CD4-positive, CD25-positive, alpha-beta regulatory T cell (primary cell): ENCODE measurements at regions not wholly inside any gene's neighbourhood (a gene's known extent, or its start where the extent isn't known, plus 50 kb on each side); places are given as distances from the start of the nearest gene placed in this dataset.

Experiments used
- ATAC-seq, 2 donors: fragments of 150-1000 bp; cut with Tn5 transposase; one replicate each; pipeline ENCODE4 v1.10.0; 2021; ENCODE audit warnings: low read depth in 2 of 2, moderate number of reproducible peaks in 2 of 2, moderate library complexity in 1 of 2
- DNase-seq, 3 donors: peaks; one replicate each; pipeline versions ENCODE4 v3.0.0 to v3.0.0-alpha.2; 2012 to 2022; ENCODE audit warnings: mixed read lengths in 1 of 3
- H3K27ac ChIP-seq: one replicate; pipeline ENCODE4 v1.7.0; 2013; ENCODE audit warnings: mild to moderate bottlenecking, low read length; ENCODE audit not compliant: insufficient read depth, poor library complexity, severe bottlenecking
- H3K27me3 ChIP-seq: one replicate; pipeline ENCODE4 v1.7.0; 2013; ENCODE audit warnings: low read length; ENCODE audit not compliant: control insufficient read depth, insufficient read depth
- H3K36me3 ChIP-seq: one replicate; pipeline ENCODE4 v1.7.0; 2013; ENCODE audit warnings: mild to moderate bottlenecking, low read length, moderate library complexity; ENCODE audit not compliant: control insufficient read depth, insufficient read depth
- H3K4me1 ChIP-seq: 2 replicates; pipeline ENCODE4 v1.7.0; 2013; ENCODE audit warnings: mild to moderate bottlenecking, low read length; ENCODE audit not compliant: insufficient read depth, control insufficient read depth, poor library complexity, severe bottlenecking
- H3K4me3 ChIP-seq: one replicate; pipeline ENCODE4 v1.7.0; 2013; ENCODE audit warnings: low read depth, mild to moderate bottlenecking, low read length, moderate library complexity
- H3K9me3 ChIP-seq, 2 experiments: 1 replicate in 1 of 2; 2 replicates in 1 of 2; pipeline ENCODE4 v1.7.0; 2013; ENCODE audit warnings: low read length in 2 of 2, mild to moderate bottlenecking in 1 of 2, moderate library complexity in 1 of 2; ENCODE audit not compliant: control insufficient read depth in 2 of 2
- H3K27ac Mint-ChIP-seq, 3 donors: one replicate each; pipeline ENCODE4 v1.8.0; 2020 to 2022; ENCODE audit warnings: mild to moderate bottlenecking in 3 of 3, mixed read lengths in 3 of 3, moderate library complexity in 2 of 3
- H3K27me3 Mint-ChIP-seq: one replicate; pipeline ENCODE4 v1.8.0; 2022; ENCODE audit warnings: mild to moderate bottlenecking, mixed read lengths
- H3K36me3 Mint-ChIP-seq: one replicate; pipeline ENCODE4 v1.8.0; 2020; ENCODE audit warnings: mixed read lengths
- H3K4me1 Mint-ChIP-seq, 4 donors: one replicate each; pipeline ENCODE4 v1.8.0; 2020 to 2022; ENCODE audit warnings: mixed read lengths in 4 of 4, mild to moderate bottlenecking in 1 of 4
- H3K4me3 Mint-ChIP-seq, 4 donors: one replicate each; pipeline ENCODE4 v1.8.0; 2020 to 2022; ENCODE audit warnings: mild to moderate bottlenecking in 4 of 4, mixed read lengths in 4 of 4, moderate library complexity in 3 of 4
- H3K9me3 Mint-ChIP-seq, 7 donors: one replicate each; pipeline ENCODE4 v1.8.0; 2020 to 2022; ENCODE audit warnings: mixed read lengths in 7 of 7, mild to moderate bottlenecking in 3 of 7, moderate library complexity in 2 of 7

DNA sequence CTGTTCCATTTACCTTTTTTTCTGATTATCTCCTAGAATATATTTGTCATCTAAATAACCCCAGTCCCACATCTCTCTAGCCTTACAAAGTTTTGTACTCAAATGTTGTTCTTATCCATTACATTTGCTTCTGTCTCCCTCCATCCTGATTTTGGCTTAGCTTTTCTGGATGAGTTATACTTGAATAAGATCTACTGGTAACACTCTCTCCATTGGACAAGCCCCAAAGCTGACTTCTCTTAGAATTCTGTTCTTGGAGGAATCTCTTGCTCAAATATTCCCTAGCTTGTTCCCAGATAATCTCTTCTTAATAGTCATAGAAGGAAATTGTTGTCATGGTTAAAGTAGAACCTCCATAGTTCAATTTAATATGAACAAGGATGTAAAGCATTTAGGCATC lies 115.5 kb upstream of the HS3ST1 start:
- no peaks in the 10 kb centered on the region for H3K4me1 ChIP-seq
- no peaks in the 10 kb centered on the region for H3K27me3 ChIP-seq
- H3K4me1 Mint-ChIP-seq, result no peaks in the 10 kb centered on the region
- H3K27ac Mint-ChIP-seq, result no peak overlapping the region
- H3K36me3 Mint-ChIP-seq, result no peaks in the 10 kb centered on the region
- H3K9me3 ChIP-seq, result no peaks in the 10 kb centered on the region
- no peak overlapping the region for H3K4me3 Mint-ChIP-seq
- no peak overlapping the region for H3K4me3 ChIP-seq
- DNase-seq (no peak), ATAC-seq (no peak)
- peaks cover 4% of the 10 kb centered on the region for H3K27me3 Mint-ChIP-seq
- no peaks in the 10 kb centered on the region for H3K36me3 ChIP-seq
- no peak overlapping the region for H3K27ac ChIP-seq
- H3K9me3 Mint-ChIP-seq, result peaks cover 0 to 3% (median 0%) of the 10 kb centered on the region in 7 donors

- H3K27ac ChIP-seq, result no peak overlapping the region
- Mint-ChIP-seq H3K4me1 (no peaks in the 10 kb centered on the region), H3K27ac (no peak overlapping the region), H3K9me3 (peaks cover 0 to 2% (median 0%) of the 10 kb centered on the region in 7 donors), H3K4me3 (no peak overlapping the region), H3K27me3 (no peaks in the 10 kb centered on the region), H3K36me3 (no peaks in the 10 kb centered on the region)
- no peaks in the 10 kb centered on the region for H3K9me3 ChIP-seq
- no peaks in the 10 kb centered on the region for H3K27me3 ChIP-seq
- no peaks in the 10 kb centered on the region for H3K36me3 ChIP-seq
- H3K4me3 ChIP-seq, result no peak overlapping the region
- ATAC-seq, result no peak
- DNase-seq, result peak in 1 of 3 donors; percentile 1
- H3K4me1 ChIP-seq, result no peaks in the 10 kb centered on the region
Measured at GRCh38 chr4:11543706-11544105, 115.0 kb upstream of the HS3ST1 start.

DNA sequence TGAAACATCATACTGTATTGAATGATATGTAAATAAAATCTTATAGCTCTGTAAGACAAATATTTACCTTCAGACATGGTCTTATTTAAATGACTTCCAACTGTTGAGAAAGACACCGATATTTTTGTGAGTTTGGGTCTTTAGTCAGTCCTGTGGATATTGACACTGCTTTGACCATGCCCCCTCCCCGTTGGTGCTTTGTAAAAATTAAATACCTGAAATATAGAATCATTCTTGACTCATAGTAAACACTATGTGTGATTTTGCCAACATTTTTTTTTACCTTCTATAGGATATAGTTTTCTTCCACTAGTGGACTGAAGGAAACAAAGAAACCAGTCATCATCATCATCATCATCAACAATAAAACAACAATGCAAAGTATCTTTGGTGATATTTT lies 114.3 kb upstream of the HS3ST1 start:
- no peaks in the 10 kb centered on the region for H3K27me3 ChIP-seq
- H3K4me3 Mint-ChIP-seq, result no peak overlapping the region
- no peaks in the 10 kb centered on the region for H3K9me3 ChIP-seq
- no peaks in the 10 kb centered on the region for H3K4me1 ChIP-seq
- ATAC-seq (no peak), DNase-seq (no peak)
- no peaks in the 10 kb centered on the region for H3K27me3 Mint-ChIP-seq
- no peak overlapping the region for H3K4me3 ChIP-seq
- H3K4me1 Mint-ChIP-seq, result no peaks in the 10 kb centered on the region
- peaks cover 0 to 2% (median 0%) of the 10 kb centered on the region in 7 donors for H3K9me3 Mint-ChIP-seq
- no peak overlapping the region for H3K27ac ChIP-seq
- H3K36me3 ChIP-seq, result no peaks in the 10 kb centered on the region
- H3K36me3 Mint-ChIP-seq, result no peaks in the 10 kb centered on the region
- H3K27ac Mint-ChIP-seq, result no peak overlapping the region

- Mint-ChIP-seq H3K27ac (no peak overlapping the region), H3K27me3 (no peaks in the 10 kb centered on the region), H3K4me3 (no peak overlapping the region), H3K4me1 (no peaks in the 10 kb centered on the region), H3K9me3 (peaks cover 0 to 2% (median 0%) of the 10 kb centered on the region in 7 donors), H3K36me3 (no peaks in the 10 kb centered on the region)
- Histone ChIP-seq H3K4me3 (no peak overlapping the region), H3K9me3 (no peaks in the 10 kb centered on the region), H3K27me3 (peaks cover 2% of the 10 kb centered on the region), H3K36me3 (no peaks in the 10 kb centered on the region), H3K27ac (no peak overlapping the region), H3K4me1 (no peaks in the 10 kb centered on the region)
- DNase-seq (no peak), ATAC-seq (no peak)
Measured at GRCh38 chr4:11537846-11538245, 109.2 kb upstream of the HS3ST1 start.

DNA sequence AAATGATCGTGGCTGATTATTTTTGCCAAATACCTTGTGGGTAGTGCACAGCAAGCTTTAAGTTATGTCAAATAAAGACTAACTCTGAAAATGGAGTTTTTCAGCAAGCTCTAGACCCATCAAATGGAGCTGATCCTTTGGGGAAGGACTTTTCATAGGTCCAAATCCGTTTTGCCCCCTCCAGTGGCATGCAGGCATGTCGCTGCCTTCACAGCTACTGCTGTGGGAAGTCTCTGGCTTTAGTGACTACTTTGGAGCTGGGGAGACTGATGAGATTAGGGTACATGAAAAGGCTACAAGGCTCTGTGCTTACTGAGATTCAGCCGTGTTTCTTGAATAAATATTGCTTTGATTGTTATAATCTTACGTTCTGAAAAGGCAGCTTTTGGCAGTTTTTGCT lies 106.6 kb upstream of the HS3ST1 start:
- no peaks in the 10 kb centered on the region for H3K4me1 Mint-ChIP-seq
- peaks cover 0 to 4% of the 10 kb centered on the region in 2 experiments for H3K9me3 ChIP-seq
- peaks cover 2% of the 10 kb centered on the region for H3K27me3 ChIP-seq
- H3K36me3 ChIP-seq, result no peaks in the 10 kb centered on the region
- H3K4me3 Mint-ChIP-seq, result no peak overlapping the region
- ATAC-seq (no peak), DNase-seq (no peak)
- H3K27ac ChIP-seq, result no peak overlapping the region
- H3K36me3 Mint-ChIP-seq, result peaks cover 4% of the 10 kb centered on the region
- H3K27ac Mint-ChIP-seq, result no peak overlapping the region
- H3K4me1 ChIP-seq, result no peaks in the 10 kb centered on the region
- no peak overlapping the region for H3K4me3 ChIP-seq
- H3K27me3 Mint-ChIP-seq, result no peaks in the 10 kb centered on the region
- peaks cover 0 to 5% (median 2%) of the 10 kb centered on the region in 7 donors for H3K9me3 Mint-ChIP-seq

DNA sequence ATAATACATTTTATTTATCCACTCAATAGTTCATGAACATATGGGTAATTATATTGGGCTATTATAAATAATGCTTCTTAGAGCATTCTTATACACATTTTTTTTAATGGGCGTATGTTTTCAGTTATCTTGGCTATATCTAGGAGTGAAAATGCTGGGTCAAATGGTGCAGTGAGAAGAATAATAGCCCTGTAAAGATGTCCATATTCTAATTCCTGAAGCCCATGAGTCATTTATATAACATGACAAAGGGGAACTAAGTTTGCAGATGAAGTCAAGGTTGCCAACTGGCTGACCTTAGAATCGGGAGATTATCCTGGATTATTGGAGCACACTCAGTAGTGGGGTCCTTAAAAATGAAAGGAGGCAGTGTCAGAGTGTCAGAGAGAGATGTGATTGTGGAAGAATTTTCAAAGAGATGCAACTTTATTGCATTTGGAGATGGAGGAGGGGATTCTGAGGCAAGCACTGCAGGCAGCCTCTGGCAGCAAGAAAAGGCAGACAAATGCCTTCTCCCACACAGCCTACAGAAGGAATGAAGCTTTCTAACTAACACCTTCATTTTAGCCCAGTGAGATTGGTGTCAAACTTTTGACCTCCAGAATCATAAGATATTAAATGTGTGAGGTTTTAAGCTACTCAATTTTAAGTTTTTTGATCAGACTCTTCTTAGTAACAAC lies 106.1 kb upstream of the HS3ST1 start:
- DNase-seq (no peak), ATAC-seq (no peak)
- H3K9me3 ChIP-seq, result peaks cover 0 to 5% of the 10 kb centered on the region in 2 experiments
- no peaks in the 10 kb centered on the region for H3K4me1 ChIP-seq
- no peak overlapping the region for H3K4me3 ChIP-seq
- Mint-ChIP-seq H3K27me3 (no peaks in the 10 kb centered on the region), H3K4me1 (no peaks in the 10 kb centered on the region), H3K36me3 (peaks cover 4% of the 10 kb centered on the region), H3K4me3 (no peak overlapping the region), H3K27ac (no peak overlapping the region), H3K9me3 (peaks cover 0 to 6% (median 2%) of the 10 kb centered on the region in 7 donors)
- no peak overlapping the region for H3K27ac ChIP-seq
- no peaks in the 10 kb centered on the region for H3K36me3 ChIP-seq
- H3K27me3 ChIP-seq, result peaks cover 2% of the 10 kb centered on the region

DNA sequence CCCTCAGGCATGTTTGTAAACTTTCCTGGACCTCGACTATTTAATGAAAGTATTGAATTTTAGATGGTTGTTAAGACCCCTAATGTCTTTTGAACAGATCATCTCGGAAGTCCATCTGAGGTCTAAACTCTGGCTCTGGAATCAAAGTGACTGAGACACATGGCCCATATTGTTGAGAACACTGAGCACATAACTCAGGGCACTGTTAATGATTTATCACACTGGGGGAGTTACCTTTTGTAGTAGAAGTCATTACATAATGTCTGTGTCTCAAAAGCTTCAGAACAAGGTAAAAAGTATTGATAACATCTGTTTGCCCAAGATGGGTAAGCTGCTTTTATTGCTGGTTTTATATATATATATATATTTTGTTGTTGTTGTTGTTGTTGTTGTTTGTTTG lies 103.4 kb upstream of the HS3ST1 start:
- peaks cover 4% of the 10 kb centered on the region for H3K36me3 Mint-ChIP-seq
- peaks cover 0 to 6% (median 2%) of the 10 kb centered on the region in 7 donors for H3K9me3 Mint-ChIP-seq
- Histone ChIP-seq H3K27ac (no peak overlapping the region), H3K4me3 (no peak overlapping the region), H3K4me1 (no peaks in the 10 kb centered on the region), H3K36me3 (no peaks in the 10 kb centered on the region), H3K9me3 (peaks cover 0 to 5% of the 10 kb centered on the region in 2 experiments), H3K27me3 (peaks cover 2% of the 10 kb centered on the region)
- ATAC-seq (no peak), DNase-seq (no peak)
- no peak overlapping the region for H3K27ac Mint-ChIP-seq
- no peak overlapping the region for H3K4me3 Mint-ChIP-seq
- H3K27me3 Mint-ChIP-seq, result no peaks in the 10 kb centered on the region
- H3K4me1 Mint-ChIP-seq, result no peaks in the 10 kb centered on the region

DNA sequence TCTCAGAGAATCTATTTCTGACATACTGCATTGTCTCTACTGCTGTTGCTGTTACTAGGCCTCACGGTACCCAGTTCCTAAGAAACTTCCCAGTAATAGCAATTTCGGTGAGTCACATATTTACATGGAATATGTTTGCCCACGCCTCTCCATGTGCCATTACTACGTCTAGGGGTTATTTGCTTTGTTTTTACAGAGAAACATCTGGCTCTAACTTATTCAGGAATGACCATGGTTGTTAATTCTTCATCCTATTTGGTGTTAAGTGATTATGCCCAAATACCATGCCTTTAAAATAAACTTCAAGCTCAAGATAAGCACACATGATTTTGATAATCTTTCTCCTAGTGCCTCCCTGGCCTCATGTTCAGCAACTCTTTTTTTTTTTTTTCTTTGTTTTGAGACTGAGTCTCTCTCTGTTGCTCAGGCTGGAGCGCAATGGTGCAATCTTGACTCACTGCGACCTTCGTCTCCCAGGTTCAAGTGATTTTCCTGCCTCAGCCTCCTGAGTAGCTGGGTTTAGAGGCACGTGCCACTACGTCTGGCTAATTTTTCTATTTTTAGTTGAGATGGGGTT lies 101.0 kb upstream of the HS3ST1 start:
- peaks cover 4% of the 10 kb centered on the region for H3K36me3 Mint-ChIP-seq
- no peak for ATAC-seq
- Histone ChIP-seq H3K36me3 (no peaks in the 10 kb centered on the region), H3K9me3 (peaks cover 0 to 5% of the 10 kb centered on the region in 2 experiments), H3K27me3 (no peaks in the 10 kb centered on the region), H3K27ac (no peak overlapping the region), H3K4me1 (no peaks in the 10 kb centered on the region), H3K4me3 (no peak overlapping the region)
- no peak for DNase-seq
- H3K27ac Mint-ChIP-seq, result no peak overlapping the region
- H3K4me1 Mint-ChIP-seq, result peaks cover 0 to 2% (median 0%) of the 10 kb centered on the region in 4 donors
- peaks cover 0 to 6% (median 2%) of the 10 kb centered on the region in 7 donors for H3K9me3 Mint-ChIP-seq
- H3K27me3 Mint-ChIP-seq, result peaks cover 4% of the 10 kb centered on the region
- no peak overlapping the region for H3K4me3 Mint-ChIP-seq
